ENCODE measurements at regions not wholly inside any gene's neighbourhood (a gene's known extent, or its start where the extent isn't known, plus 50 kb on each side); places are given as distances from the start of the nearest gene placed in this dataset.

DNA sequence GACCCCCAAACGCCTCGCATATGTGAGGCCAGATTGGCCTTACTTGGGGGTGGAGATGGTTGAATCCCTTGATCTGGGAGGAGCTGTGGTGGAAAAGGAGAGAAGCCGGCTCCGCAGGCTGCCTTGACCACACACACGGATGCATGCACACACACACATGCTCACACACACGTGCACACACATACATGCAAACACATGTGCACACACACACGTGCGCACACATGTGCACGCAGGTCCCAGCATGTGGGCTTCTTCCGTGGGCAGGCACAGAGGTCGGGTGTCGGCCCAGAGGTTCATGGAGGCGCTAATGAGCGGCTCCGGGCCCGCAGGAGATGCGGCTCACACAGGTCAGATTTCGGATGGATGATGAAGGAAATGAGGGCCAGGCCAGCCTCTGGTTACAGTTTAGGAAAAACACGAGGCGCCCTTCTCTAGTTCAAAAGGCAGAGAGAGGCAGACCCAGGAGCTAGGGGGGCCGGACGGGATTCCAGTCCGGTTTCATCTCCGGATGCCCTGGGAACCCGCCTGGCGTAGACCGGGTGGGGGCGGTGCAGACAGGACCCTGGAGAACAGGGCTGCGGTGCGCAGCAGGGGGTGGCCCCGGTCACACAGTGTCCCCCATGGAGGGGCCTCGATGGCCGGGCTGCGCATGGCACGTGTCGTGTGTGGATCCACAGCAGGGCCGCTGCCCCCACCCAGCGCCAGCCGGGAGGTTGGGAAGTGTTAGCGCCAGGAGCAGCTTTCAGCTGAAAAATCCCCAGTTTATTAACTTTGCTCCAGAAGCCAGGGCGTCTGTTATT lies 91.1 kb upstream of the ACTRT2 start:
- Mint-ChIP-seq H3K4me1 (no peaks in the 10 kb centered on the region), H3K4me3 (no peak overlapping the region), H3K27ac (ENCODE audit: unreplicated experiment) (no peak overlapping the region), H3K36me3 (ENCODE audit: low read depth) (peaks cover 5% of the 10 kb centered on the region), H3K27me3 (ENCODE audit: low read depth) (no peaks in the 10 kb centered on the region), H3K9me3 (peaks cover 9% of the 10 kb centered on the region)
- no peak for DNase-seq (ENCODE audit: low read depth, low spot score)
- TF ChIP-seq, protein P1, sequence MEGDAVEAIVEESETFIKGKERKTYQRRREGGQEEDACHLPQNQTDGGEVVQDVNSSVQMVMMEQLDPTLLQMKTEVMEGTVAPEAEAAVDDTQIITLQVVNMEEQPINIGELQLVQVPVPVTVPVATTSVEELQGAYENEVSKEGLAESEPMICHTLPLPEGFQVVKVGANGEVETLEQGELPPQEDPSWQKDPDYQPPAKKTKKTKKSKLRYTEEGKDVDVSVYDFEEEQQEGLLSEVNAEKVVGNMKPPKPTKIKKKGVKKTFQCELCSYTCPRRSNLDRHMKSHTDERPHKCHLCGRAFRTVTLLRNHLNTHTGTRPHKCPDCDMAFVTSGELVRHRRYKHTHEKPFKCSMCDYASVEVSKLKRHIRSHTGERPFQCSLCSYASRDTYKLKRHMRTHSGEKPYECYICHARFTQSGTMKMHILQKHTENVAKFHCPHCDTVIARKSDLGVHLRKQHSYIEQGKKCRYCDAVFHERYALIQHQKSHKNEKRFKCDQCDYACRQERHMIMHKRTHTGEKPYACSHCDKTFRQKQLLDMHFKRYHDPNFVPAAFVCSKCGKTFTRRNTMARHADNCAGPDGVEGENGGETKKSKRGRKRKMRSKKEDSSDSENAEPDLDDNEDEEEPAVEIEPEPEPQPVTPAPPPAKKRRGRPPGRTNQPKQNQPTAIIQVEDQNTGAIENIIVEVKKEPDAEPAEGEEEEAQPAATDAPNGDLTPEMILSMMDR (conservative IDR thresholded peaks at IDR 0.05) = no peak

DNA sequence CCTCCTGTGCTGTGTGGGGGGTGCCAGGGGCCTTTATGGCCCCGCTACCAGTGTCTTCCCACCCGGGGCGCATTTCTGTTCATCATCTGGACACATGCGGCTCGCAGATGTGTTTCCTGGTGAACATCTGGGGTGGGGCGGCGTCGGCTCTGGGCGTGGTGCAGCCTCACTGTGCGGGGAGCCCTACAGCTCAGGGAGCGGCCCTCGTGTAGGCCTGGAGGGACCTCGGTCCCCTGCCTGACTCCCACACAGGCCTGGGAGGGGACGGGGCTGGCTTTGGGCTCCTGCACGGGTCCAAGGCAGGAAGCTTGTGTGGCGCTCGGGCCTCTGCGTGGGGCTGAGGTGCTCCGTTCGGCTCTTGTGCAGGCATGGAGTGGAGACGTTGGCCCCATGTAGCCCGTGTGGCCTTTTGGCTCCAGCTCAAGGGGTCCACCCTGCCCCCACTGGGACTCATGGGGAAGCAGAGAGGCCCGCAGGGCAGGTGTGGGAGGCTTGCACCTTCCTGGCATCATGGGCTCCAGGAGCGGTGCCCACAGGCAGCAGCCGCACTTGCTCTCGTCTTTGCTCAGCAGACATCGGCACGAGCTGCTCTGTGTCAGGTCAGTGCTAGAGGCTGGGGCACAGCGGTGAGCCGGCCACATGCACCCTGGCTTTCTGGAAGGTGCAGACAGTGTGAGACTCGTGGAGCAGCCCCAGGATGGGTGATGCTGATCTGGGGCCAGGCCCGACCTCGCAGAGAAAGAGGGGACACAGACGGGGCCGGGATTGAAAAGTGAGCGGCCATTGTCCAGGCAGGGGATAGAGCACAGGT lies 90.1 kb upstream of the ACTRT2 start:
- Mint-ChIP-seq H3K27ac (ENCODE audit: unreplicated experiment) (no peak overlapping the region), H3K9me3 (peaks cover 9% of the 10 kb centered on the region), H3K4me3 (no peak overlapping the region), H3K4me1 (no peaks in the 10 kb centered on the region), H3K36me3 (ENCODE audit: low read depth) (peaks cover 5% of the 10 kb centered on the region), H3K27me3 (ENCODE audit: low read depth) (no peaks in the 10 kb centered on the region)
- no peak for DNase-seq (ENCODE audit: low read depth, low spot score)
- TF ChIP-seq, protein P1 (conservative IDR thresholded peaks at IDR 0.05) = no peak

DNA sequence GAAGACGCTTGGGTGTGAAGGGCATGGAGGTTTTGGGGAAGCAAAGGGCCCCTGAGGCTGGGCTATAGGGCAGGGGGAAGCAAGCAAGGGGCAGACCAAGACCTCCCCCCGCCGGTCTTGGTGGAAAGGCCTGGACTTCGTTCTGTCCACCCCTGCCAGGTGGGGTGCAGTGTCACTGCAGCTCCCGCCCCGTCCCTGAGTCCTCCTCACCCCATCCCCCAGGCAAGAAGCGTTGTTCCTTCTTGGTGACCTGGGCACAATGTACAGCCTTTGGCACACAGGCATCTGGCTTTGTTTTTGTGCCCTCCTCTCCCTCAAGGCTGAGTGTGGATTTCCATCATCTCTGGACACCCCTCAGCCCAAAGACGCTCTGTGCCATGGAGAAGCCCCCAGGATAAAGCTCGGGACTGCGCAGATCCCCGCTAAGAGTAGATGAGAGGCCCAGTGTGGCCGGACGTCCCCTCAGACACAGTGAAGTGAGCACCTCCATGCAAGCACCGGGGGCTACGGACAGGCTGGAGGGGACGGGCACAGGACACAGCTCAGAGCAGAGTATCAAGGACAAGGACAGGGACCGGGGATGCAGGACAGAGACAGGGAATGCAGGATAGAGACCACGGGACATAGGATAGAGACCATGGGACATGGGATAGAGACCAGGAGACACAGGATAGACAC lies 89.4 kb upstream of the ACTRT2 start:
- H3K27ac Mint-ChIP-seq (ENCODE audit: unreplicated experiment) = no peak overlapping the region
- H3K4me1 Mint-ChIP-seq = no peaks in the 10 kb centered on the region
- H3K4me3 Mint-ChIP-seq = no peak overlapping the region
- peaks cover 5% of the 10 kb centered on the region for H3K36me3 Mint-ChIP-seq (ENCODE audit: low read depth)
- H3K9me3 Mint-ChIP-seq = peaks cover 9% of the 10 kb centered on the region
- no peak for DNase-seq (ENCODE audit: low read depth, low spot score)
- TF ChIP-seq, protein P1 (conservative IDR thresholded peaks at IDR 0.05) = no peak
- H3K27me3 Mint-ChIP-seq (ENCODE audit: low read depth) = no peaks in the 10 kb centered on the region

DNA sequence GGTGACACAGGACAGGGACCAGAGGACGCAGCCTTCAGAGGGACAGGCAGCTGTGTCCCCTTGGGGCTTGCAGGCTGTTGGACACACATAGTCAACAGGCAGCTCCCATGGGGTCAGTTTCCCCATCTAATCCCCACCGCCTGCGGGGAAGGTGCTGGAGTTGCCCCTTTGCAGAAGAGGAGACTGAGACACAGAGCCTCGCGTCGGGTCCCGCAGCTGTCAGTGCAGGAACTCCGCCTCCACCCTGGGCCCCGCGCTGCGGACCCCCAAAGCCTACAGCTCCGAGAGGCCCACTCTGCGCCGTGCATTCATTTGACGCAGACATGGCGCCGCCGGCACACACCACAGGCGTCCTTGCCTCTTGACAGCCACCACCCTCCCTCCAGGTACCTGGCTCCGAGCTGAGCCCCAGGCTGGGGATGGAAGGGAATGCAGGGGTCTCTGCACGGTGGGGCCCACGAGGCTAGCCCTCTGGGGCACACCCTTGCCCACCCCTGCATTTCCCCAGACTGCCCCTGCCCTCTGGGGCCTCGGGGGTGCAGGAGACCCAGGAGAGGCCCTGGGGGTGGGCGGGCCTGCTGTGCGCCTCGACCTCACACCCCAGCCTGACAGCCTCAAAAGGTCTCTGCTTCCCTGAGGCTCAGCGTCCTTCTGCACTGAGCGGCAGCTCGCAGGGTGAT lies 88.5 kb upstream of the ACTRT2 start:
- Mint-ChIP-seq H3K4me3 (no peak overlapping the region), H3K27me3 (ENCODE audit: low read depth) (no peaks in the 10 kb centered on the region), H3K27ac (ENCODE audit: unreplicated experiment) (no peak overlapping the region), H3K9me3 (peaks cover 9% of the 10 kb centered on the region), H3K4me1 (no peaks in the 10 kb centered on the region), H3K36me3 (ENCODE audit: low read depth) (peaks cover 4% of the 10 kb centered on the region)
- TF ChIP-seq, protein P1 (conservative IDR thresholded peaks at IDR 0.05) = no peak
- DNase-seq (ENCODE audit: low read depth, low spot score) = no peak
